ENCODE measurements at regions not wholly inside any gene's neighbourhood (a gene's known extent, or its start where the extent isn't known, plus 50 kb on each side); places are given as distances from the start of the nearest gene placed in this dataset.

DNA sequence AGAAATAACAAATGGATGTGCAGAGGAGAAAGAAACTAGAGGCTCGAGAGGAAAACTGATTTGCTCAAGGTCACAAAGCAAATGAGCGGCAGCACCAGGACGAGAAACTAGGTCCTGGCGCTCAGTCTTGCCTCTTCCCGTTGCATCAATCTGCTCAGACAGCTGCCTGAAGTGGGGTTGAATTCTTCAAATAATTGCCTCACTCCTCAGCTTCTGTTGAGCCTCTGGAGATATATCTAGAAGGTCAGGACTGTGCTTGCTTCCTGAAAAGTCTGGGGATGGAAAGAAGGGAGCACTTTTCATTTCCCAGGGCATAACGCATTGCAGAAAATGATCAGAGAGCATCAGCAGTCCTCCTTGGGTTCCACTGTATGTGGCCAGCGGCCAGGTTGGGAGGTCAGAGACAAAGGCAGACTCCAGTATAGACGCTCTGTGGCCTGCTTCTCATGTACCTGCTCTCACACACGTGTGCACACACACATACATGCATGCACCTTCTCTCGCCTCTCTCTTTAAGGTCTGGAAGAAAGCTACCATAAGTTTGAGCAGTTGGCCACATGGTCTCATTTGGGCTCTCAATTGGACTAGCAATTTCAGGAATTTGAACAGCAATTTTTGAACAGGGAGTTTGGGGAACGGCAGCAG is 83.7 kb upstream of the DUSP5 start:
- Histone ChIP-seq H3K27ac (no peak overlapping the region), H3K27me3 (no peaks in the 10 kb centered on the region), H3K36me3 (replicated peaks in 1 of 2; ENCODE audit: insufficient read depth in 1 of 2, low read depth in 2 of 2) (no peaks in the 10 kb centered on the region), H3K9me3 (no peaks in the 10 kb centered on the region), H3K4me3 (no peak overlapping the region), H3K4me1 (peaks cover 13% of the 10 kb centered on the region)
- ATAC-seq (no peak), DNase-seq (no peak)
- intact Hi-C loops (cut with DNase I) = no loop called here
- 75 to 79% methylated on average over 11 of the region's 11 CpGs for WGBS, 2 donors
- no peak for TF ChIP-seq POLR2A (IDR thresholded peaks at IDR 0.05)
- TF ChIP-seq, protein P1, sequence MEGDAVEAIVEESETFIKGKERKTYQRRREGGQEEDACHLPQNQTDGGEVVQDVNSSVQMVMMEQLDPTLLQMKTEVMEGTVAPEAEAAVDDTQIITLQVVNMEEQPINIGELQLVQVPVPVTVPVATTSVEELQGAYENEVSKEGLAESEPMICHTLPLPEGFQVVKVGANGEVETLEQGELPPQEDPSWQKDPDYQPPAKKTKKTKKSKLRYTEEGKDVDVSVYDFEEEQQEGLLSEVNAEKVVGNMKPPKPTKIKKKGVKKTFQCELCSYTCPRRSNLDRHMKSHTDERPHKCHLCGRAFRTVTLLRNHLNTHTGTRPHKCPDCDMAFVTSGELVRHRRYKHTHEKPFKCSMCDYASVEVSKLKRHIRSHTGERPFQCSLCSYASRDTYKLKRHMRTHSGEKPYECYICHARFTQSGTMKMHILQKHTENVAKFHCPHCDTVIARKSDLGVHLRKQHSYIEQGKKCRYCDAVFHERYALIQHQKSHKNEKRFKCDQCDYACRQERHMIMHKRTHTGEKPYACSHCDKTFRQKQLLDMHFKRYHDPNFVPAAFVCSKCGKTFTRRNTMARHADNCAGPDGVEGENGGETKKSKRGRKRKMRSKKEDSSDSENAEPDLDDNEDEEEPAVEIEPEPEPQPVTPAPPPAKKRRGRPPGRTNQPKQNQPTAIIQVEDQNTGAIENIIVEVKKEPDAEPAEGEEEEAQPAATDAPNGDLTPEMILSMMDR (IDR thresholded peaks at IDR 0.05) = no peak

DNA sequence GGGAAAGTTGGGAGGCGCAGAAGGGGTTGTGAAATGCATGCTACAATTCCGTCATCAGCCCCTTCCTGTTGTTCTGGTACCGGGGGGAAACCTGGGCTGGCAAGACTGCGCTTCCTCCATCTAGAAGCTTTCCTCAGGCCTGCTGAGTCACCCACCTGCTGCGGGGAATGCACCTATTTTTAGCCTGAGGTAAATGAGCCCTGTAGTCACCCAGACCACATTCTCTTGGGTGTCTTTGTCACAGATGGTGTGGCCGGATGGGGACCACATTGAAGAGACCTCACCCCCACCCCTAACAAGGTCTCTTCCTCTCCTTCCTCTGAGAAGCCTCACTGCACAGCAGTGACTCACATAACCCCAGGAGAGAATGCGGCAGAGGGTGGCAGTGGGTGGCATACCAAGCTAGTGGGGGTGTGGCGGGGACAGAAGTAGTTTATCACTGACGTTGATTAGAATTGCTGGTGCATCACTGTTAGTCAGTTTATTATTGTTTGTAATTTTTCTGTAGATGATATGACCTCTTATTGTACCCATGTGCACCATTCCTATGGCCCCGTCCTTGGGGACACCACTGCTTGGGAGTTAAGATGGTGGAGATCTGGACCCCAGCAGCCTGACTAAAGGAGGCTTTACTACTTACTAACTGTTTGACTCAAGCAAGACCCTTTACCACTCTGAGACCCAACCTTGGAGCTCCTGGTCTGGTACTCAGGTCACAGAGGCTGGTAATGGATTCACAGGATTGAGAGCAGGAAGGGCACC is 83.0 kb upstream of the DUSP5 start:
- DNase-seq (peak in 3 of 4 donors; percentile 23 to 41 (median 30)), ATAC-seq (no peak)
- intact Hi-C loops (cut with DNase I) = no loop called here
- H3K4me3 ChIP-seq = no peak overlapping the region
- H3K27ac ChIP-seq = no peak overlapping the region
- 76 to 89% methylated on average over 4 to 9 of the region's 10 CpGs for WGBS, 2 donors
- TF ChIP-seq, protein P1 (IDR thresholded peaks at IDR 0.05) = no peak
- TF ChIP-seq POLR2A (IDR thresholded peaks at IDR 0.05) = no peak
- H3K27me3 ChIP-seq = no peaks in the 10 kb centered on the region
- H3K9me3 ChIP-seq = no peaks in the 10 kb centered on the region
- peaks cover 13% of the 10 kb centered on the region for H3K4me1 ChIP-seq
- no peaks in the 10 kb centered on the region for H3K36me3 ChIP-seq (replicated peaks in 1 of 2; ENCODE audit: insufficient read depth in 1 of 2, low read depth in 2 of 2)

DNA sequence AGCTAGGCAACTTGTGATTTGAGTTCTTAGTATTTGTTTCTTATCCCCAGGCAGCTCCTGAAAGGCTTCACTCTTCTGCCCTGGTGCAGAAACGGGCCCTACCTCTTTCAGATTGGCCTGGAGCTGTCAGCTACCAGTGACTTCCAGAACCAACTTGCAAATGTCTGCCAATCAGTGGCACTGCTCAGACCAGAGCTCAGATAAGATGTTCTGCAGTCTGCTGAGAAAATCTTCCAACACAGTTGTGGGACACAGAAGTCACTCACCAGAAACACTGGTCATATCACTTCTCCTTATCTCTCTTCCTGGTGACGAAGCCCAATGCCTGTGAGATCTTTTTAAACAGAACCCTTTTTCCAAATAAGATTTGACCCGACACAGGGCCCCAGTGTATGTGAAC is 81.9 kb upstream of the DUSP5 start:
- peaks cover 4% of the 10 kb centered on the region for H3K4me1 ChIP-seq
- no peaks in the 10 kb centered on the region for H3K9me3 ChIP-seq
- WGBS, 2 donors = 33 to 38% methylated on average over 3 of the region's 3 CpGs
- DNase-seq = no peak
- H3K27me3 ChIP-seq = no peaks in the 10 kb centered on the region
- H3K36me3 ChIP-seq (replicated peaks in 1 of 2; ENCODE audit: insufficient read depth in 1 of 2, low read depth in 2 of 2) = no peaks in the 10 kb centered on the region
- ATAC-seq = no peak
- TF ChIP-seq, protein P1 (IDR thresholded peaks at IDR 0.05) = no peak
- no peak for TF ChIP-seq POLR2A (IDR thresholded peaks at IDR 0.05)
- H3K27ac ChIP-seq = no peak overlapping the region
- H3K4me3 ChIP-seq = no peak overlapping the region
- intact Hi-C loops (cut with DNase I) = no loop called here

DNA sequence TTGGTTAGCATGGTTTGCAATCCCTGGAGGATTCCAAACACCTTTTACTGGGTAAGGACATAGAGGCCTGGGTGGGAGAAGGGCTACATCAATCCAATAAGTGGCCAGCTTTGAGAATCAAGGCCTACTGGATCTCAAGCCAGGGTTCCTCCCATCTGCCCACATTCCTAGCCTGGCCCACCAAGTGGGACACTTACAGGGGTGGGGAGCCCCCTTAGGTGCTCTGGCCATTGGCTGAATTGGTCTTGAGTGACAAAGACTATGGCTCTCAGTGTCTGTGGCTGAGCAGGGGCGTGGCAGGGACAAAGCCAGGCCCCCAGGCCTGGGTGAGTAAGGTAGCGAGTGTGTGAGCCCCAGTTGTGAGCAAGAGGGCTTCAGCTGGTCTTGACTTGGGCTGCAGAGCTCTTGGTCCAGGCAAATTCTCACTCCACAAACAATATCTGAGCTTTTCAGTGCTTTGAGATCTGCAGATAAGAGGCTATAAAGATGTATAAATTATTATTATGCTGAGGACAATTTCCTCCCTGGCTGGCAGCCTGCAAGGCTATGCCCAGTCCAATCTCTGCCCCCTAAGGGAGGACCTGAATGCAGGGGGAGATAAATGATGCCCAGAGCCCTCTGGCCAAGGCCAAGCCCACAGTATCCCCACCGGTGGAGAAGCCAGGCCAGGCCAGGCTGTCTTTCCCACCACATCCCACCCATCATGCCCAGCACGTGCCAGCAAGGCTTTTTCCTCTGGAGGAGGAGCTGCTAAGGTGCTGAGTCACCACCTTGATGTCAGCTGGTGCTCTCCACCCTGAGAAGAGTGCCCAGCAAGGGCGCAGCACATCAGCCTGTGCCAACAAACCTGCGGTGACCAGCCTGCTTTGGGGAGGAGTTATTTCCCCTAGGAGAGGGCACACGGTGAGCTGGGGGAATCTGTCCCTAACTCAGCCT is 80.7 kb upstream of the DUSP5 start:
- intact Hi-C loops (cut with DNase I) = no loop called here
- TF ChIP-seq POLR2A (IDR thresholded peaks at IDR 0.05) = no peak
- TF ChIP-seq, protein P1 (IDR thresholded peaks at IDR 0.05) = no peak
- H3K36me3 ChIP-seq (replicated peaks in 1 of 2; ENCODE audit: insufficient read depth in 1 of 2, low read depth in 2 of 2) = no peaks in the 10 kb centered on the region
- ATAC-seq (no peak), DNase-seq (no peak)
- H3K27me3 ChIP-seq = no peaks in the 10 kb centered on the region
- H3K4me1 ChIP-seq = no peaks in the 10 kb centered on the region
- no peak overlapping the region for H3K4me3 ChIP-seq
- WGBS, 2 donors = 81 to 90% methylated on average over 3 to 7 of the region's 7 CpGs
- H3K9me3 ChIP-seq = no peaks in the 10 kb centered on the region
- no peak overlapping the region for H3K27ac ChIP-seq
